HEK293 (cell line): ENCODE measurements at regions not wholly inside any gene's neighbourhood (a gene's known extent, or its start where the extent isn't known, plus 50 kb on each side); places are given as distances from the start of the nearest gene placed in this dataset.

Source experiments
- CTCF ChIA-PET: fragments of 350-600 bp; formaldehyde crosslinking; extraction: SDS; loops from one replicate; lab custom pipeline; 2021; ENCODE audit warnings: antibody characterized with exemption; lab: Yijun Ruan, JAX
- POLR2A ChIA-PET: fragments of 300-600 bp; formaldehyde crosslinking; extraction: SDS; loops from one replicate; lab custom pipeline; 2020; ENCODE audit warnings: antibody characterized with exemption, inconsistent platforms; lab: Yijun Ruan, JAX
- H3K27ac ChIP-seq: fragments of 200-500 bp; sonication (Bioruptor generic); 2 replicates; pipeline ENCODE4 v1.5.1; 2014; ENCODE audit warnings: low read depth, low read length, control low read depth, inconsistent platforms; ENCODE audit errors: extremely low read depth
- H3K36me3 ChIP-seq, 2 experiments: fragments of 200-500 bp in 1 of 2; sonication (Bioruptor generic) in 1 of 2; 1 replicate in 1 of 2; 2 replicates in 1 of 2; pipeline ENCODE4 v1.5.1; 2014 to 2017; ENCODE audit warnings: inconsistent platforms in 2 of 2, low read length in 2 of 2; ENCODE audit not compliant: control insufficient read depth in 2 of 2, insufficient read depth in 1 of 2
- H3K4me1 ChIP-seq: fragments of 200-500 bp; sonication (Bioruptor generic); 2 replicates; pipeline ENCODE4 v1.5.1; 2014; ENCODE audit warnings: mild to moderate bottlenecking, low read length, inconsistent platforms; ENCODE audit not compliant: control insufficient read depth, insufficient read depth
- H3K4me3 ChIP-seq: 2 replicates; pipeline ENCODE4 v1.5.1; 2011; ENCODE audit warnings: low read depth, mild to moderate bottlenecking, control low read depth, low read length, moderate library complexity
- H3K9me3 ChIP-seq: fragments of 200-500 bp; sonication (Bioruptor generic); 2 replicates; pipeline ENCODE4 v1.5.1; 2014; ENCODE audit warnings: low read depth, low read length, inconsistent platforms; ENCODE audit not compliant: control insufficient read depth, insufficient read depth
- BCL11B ChIP-seq: fragments of 450-650 bp; formaldehyde crosslinking; IDR thresholded peaks from 2 replicates; pipeline ENCODE4 v1.5.1; 2016; ENCODE audit warnings: low read depth, missing biosample characterization, missing genetic modification characterization
- EGR2 ChIP-seq: fragments of 450-650 bp; formaldehyde crosslinking; IDR thresholded peaks from 2 replicates; pipeline ENCODE4 v1.5.1; 2016; ENCODE audit warnings: low read depth, missing biosample characterization, missing genetic modification characterization
- FEZF1 ChIP-seq: fragments of 450-650 bp; formaldehyde crosslinking; IDR thresholded peaks from 2 replicates; pipeline ENCODE4 v1.5.1; 2016; ENCODE audit warnings: missing biosample characterization, missing genetic modification characterization
- PRDM1 ChIP-seq: fragments of 450-650 bp; formaldehyde crosslinking; IDR thresholded peaks from 2 replicates; pipeline ENCODE4; 2016; ENCODE audit warnings: missing biosample characterization, missing genetic modification characterization
- SCRT1 ChIP-seq: fragments of 450-650 bp; formaldehyde crosslinking; IDR thresholded peaks from 2 replicates; pipeline ENCODE4 v1.5.1; 2016; ENCODE audit warnings: missing biosample characterization, missing genetic modification characterization, borderline replicate concordance
- ZBTB11 ChIP-seq: fragments of 450-650 bp; formaldehyde crosslinking; conservative IDR thresholded peaks from 2 replicates; pipeline ENCODE4 v1.5.1; 2016; ENCODE audit warnings: low read depth, missing biosample characterization, missing genetic modification characterization
- ZNF138 ChIP-seq: fragments of 450-650 bp; formaldehyde crosslinking; IDR thresholded peaks from 2 replicates; pipeline ENCODE4 v1.5.1; 2016; ENCODE audit warnings: missing biosample characterization, missing genetic modification characterization, borderline replicate concordance
- ZNF175 ChIP-seq: fragments of 450-650 bp; formaldehyde crosslinking; IDR thresholded peaks from 2 replicates; pipeline ENCODE4 v1.5.1; 2016; ENCODE audit warnings: missing biosample characterization, missing genetic modification characterization
- ZNF18 ChIP-seq: fragments of 450-650 bp; formaldehyde crosslinking; IDR thresholded peaks from 2 replicates; pipeline ENCODE4 v1.5.1; 2016; ENCODE audit warnings: missing biosample characterization, missing genetic modification characterization
- ZNF184 ChIP-seq: fragments of 450-650 bp; IDR thresholded peaks from 2 replicates; pipeline ENCODE4 v1.5.1; 2018; ENCODE audit warnings: missing biosample characterization, mild to moderate bottlenecking, missing genetic modification characterization
- ZNF23 ChIP-seq: fragments of 450-650 bp; formaldehyde crosslinking; IDR thresholded peaks from 2 replicates; pipeline ENCODE4 v1.5.1; 2016; ENCODE audit warnings: missing biosample characterization, missing genetic modification characterization, borderline replicate concordance
- ZNF302 ChIP-seq: fragments of 450-650 bp; formaldehyde crosslinking; IDR thresholded peaks from 2 replicates; pipeline ENCODE4 v1.5.1; 2016; ENCODE audit warnings: missing biosample characterization, missing genetic modification characterization, low read depth
- ZNF335 ChIP-seq: fragments of 450-650 bp; formaldehyde crosslinking; conservative IDR thresholded peaks from 2 replicates; pipeline ENCODE4 v1.5.1; 2016; ENCODE audit warnings: missing biosample characterization, missing genetic modification characterization
- ZNF404 ChIP-seq: fragments of 450-650 bp; formaldehyde crosslinking; IDR thresholded peaks from 2 replicates; pipeline ENCODE4 v1.5.1; 2017; ENCODE audit warnings: missing biosample characterization, missing genetic modification characterization
- ZNF423 ChIP-seq: fragments of 450-650 bp; formaldehyde crosslinking; IDR thresholded peaks from 2 replicates; pipeline ENCODE4 v1.5.1; 2016; ENCODE audit warnings: missing biosample characterization, missing genetic modification characterization
- ZNF624 ChIP-seq: fragments of 450-650 bp; formaldehyde crosslinking; IDR thresholded peaks from 2 replicates; pipeline ENCODE4 v1.5.1; 2017; ENCODE audit warnings: missing biosample characterization, missing genetic modification characterization
- ZNF692 ChIP-seq: fragments of 450-650 bp; formaldehyde crosslinking; IDR thresholded peaks from 2 replicates; pipeline ENCODE4 v1.5.1; 2016; ENCODE audit warnings: missing biosample characterization, missing genetic modification characterization
- ZNF76 ChIP-seq: fragments of 450-650 bp; formaldehyde crosslinking; IDR thresholded peaks from 2 replicates; pipeline ENCODE4; 2016; ENCODE audit warnings: low read depth, missing biosample characterization, missing genetic modification characterization, borderline replicate concordance
- TF ChIP-seq, protein P1 (sequence below): fragments of 450-650 bp; formaldehyde crosslinking; IDR thresholded peaks from 2 replicates; pipeline ENCODE4 v1.5.1; 2016; ENCODE audit warnings: missing biosample characterization, missing genetic modification characterization
- TF ChIP-seq, protein P2 (sequence below): sonication (generic); formaldehyde crosslinking; IDR thresholded peaks from 2 replicates; pipeline ENCODE4 v1.8.1; 2022; ENCODE audit warnings: mild to moderate bottlenecking, moderate library complexity, missing genetic modification reagents
- TF ChIP-seq, protein P3 (sequence below): fragments of 450-650 bp; formaldehyde crosslinking; IDR thresholded peaks from 2 replicates; pipeline ENCODE4 v1.5.1; 2017; ENCODE audit warnings: missing biosample characterization, missing genetic modification characterization

DNA sequence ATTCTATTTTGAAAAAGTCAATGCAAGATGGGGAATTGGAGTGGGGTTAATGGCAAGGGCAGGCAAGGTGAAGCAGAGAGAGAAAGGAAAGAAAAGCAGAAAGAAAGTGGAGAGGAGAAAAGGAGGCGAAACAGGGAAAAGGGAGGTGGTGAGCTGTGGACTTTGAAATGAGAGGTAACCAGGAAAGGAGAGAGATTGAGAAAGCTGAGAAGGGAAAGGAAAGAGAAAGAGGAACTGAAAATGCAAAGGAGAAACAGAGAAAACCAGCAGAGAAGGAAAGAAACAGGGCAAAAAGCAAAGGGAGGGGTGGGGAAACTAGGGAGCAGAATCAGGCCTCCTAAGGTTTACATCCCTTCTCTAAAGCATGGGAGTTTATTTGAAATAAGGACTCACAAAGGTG, 72.5 kb upstream of the TPK1 start:
- ChIA-PET CTCF (no interaction called here), POLR2A (no interaction called here)
- H3K4me3 ChIP-seq, result no peak overlapping the region
- H3K4me1 ChIP-seq, result no peaks in the 10 kb centered on the region
- TF ChIP-seq ZNF138 (no peak), PRDM1 (tag by site-specific recombination) (peak; percentile 85)
- H3K36me3 ChIP-seq, result no peaks in the 10 kb centered on the region
- H3K9me3 ChIP-seq, result no peaks in the 10 kb centered on the region
- H3K27ac ChIP-seq, result no peak overlapping the region

- Histone ChIP-seq H3K4me3 (no peak overlapping the region), H3K9me3 (no peaks in the 10 kb centered on the region), H3K36me3 (no peaks in the 10 kb centered on the region), H3K4me1 (no peaks in the 10 kb centered on the region), H3K27ac (no peak overlapping the region)
- ChIA-PET POLR2A (no interaction called here), CTCF (no interaction called here)
- TF ChIP-seq, protein P1, sequence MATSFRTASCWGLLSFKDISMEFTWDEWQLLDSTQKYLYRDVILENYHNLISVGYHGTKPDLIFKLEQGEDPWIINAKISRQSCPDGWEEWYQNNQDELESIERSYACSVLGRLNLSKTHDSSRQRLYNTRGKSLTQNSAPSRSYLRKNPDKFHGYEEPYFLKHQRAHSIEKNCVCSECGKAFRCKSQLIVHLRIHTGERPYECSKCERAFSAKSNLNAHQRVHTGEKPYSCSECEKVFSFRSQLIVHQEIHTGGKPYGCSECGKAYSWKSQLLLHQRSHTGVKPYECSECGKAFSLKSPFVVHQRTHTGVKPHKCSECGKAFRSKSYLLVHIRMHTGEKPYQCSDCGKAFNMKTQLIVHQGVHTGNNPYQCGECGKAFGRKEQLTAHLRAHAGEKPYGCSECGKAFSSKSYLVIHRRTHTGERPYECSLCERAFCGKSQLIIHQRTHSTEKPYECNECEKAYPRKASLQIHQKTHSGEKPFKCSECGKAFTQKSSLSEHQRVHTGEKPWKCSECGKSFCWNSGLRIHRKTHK (tag by site-specific recombination), result no peak
- TF ChIP-seq ZNF624 (tag by site-specific recombination), result no peak
- TF ChIP-seq ZNF76 (tag by site-specific recombination), result no peak
- no peak for TF ChIP-seq ZNF184 (tag by site-specific recombination)
- TF ChIP-seq ZNF138, result no peak
- TF ChIP-seq ZNF404 (tag by site-specific recombination), result no peak
- no peak for TF ChIP-seq SCRT1
- TF ChIP-seq BCL11B (tag by site-specific recombination), result no peak
- TF ChIP-seq, protein P2, sequence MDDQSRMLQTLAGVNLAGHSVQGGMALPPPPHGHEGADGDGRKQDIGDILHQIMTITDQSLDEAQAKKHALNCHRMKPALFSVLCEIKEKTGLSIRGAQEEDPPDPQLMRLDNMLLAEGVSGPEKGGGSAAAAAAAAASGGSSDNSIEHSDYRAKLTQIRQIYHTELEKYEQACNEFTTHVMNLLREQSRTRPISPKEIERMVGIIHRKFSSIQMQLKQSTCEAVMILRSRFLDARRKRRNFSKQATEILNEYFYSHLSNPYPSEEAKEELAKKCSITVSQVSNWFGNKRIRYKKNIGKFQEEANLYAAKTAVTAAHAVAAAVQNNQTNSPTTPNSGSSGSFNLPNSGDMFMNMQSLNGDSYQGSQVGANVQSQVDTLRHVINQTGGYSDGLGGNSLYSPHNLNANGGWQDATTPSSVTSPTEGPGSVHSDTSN (CRISPR knock-in tag), result no peak
- no peak for TF ChIP-seq ZNF423 (tag by site-specific recombination)
- TF ChIP-seq, protein P3, sequence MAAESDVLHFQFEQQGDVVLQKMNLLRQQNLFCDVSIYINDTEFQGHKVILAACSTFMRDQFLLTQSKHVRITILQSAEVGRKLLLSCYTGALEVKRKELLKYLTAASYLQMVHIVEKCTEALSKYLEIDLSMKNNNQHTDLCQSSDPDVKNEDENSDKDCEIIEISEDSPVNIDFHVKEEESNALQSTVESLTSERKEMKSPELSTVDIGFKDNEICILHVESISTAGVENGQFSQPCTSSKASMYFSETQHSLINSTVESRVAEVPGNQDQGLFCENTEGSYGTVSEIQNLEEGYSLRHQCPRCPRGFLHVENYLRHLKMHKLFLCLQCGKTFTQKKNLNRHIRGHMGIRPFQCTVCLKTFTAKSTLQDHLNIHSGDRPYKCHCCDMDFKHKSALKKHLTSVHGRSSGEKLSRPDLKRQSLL, result no peak
- no peak for TF ChIP-seq ZNF175
- TF ChIP-seq ZBTB11 (tag by site-specific recombination), result no peak
- TF ChIP-seq ZNF23 (tag by site-specific recombination), result no peak
- no peak for TF ChIP-seq ZNF335 (tag by site-specific recombination)
- TF ChIP-seq EGR2 (tag by site-specific recombination), result no peak
- TF ChIP-seq FEZF1 (tag by site-specific recombination), result no peak
- no peak for TF ChIP-seq ZNF692
- no peak for TF ChIP-seq ZNF18
- no peak for TF ChIP-seq ZNF302 (tag by site-specific recombination)
Observed at GRCh38 chr7:144907577-144907976, 71.7 kb upstream of the TPK1 start.
